SJSA1 (cell line): ENCODE measurements at regions not wholly inside any gene's neighbourhood (a gene's known extent, or its start where the extent isn't known, plus 50 kb on each side); places are given as distances from the start of the nearest gene placed in this dataset.

ENCODE experiments used
- DNase-seq, 2 experiments: peaks; one replicate each; pipeline ENCODE4 v3.0.0-alpha.2; 2015 to 2020; ENCODE audit warnings: low spot score in 2 of 2, low read depth in 1 of 2
- H3K27ac ChIP-seq: fragments of 250-450 bp; sonication (Bioruptor Pico); 2 replicates; pipeline ENCODE4 v1.5.1; 2020; ENCODE audit warnings: mild to moderate bottlenecking, moderate library complexity
- H3K27me3 ChIP-seq: fragments of 250-450 bp; sonication (Bioruptor Pico); replicated peaks from 2 replicates; pipeline ENCODE4 v1.5.1; 2020; ENCODE audit warnings: mild to moderate bottlenecking, moderate library complexity
- H3K36me3 ChIP-seq: fragments of 250-450 bp; sonication (Bioruptor Pico); 2 replicates; pipeline ENCODE4 v1.5.1; 2020; ENCODE audit warnings: mild to moderate bottlenecking
- H3K4me1 ChIP-seq: fragments of 250-450 bp; sonication (Bioruptor Pico); replicated peaks from 2 replicates; pipeline ENCODE4 v1.6.1; 2021; ENCODE audit warnings: mild to moderate bottlenecking
- H3K4me3 ChIP-seq: fragments of 250-450 bp; sonication (Bioruptor Pico); 2 replicates; pipeline ENCODE4 v1.5.1; 2020; ENCODE audit warnings: mild to moderate bottlenecking
- H3K9me3 ChIP-seq: fragments of 250-450 bp; sonication (Bioruptor Pico); replicated peaks from 2 replicates; pipeline ENCODE4 v1.5.1; 2020; ENCODE audit warnings: mild to moderate bottlenecking

DNA sequence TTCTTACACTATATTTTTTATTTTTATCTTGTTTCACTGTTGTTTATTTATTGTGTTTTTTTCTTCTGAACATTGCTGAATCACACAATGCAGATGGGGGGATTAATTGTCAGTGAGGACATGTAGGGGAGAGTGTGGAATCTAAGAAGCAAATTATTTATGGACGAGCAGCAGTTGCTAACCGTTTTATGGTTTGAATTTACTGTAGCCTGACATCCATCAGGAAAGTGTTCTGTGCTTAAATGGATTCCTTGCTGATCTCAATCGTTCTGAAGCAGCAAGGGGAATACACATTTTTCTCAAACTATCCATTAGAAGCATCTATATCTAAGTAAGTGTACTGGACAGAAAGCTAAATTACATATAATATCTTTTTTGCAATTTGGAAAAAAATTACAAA, 119.5 kb downstream of the CD8B2 start:
- DNase-seq, result no peak
- no peaks in the 10 kb centered on the region for H3K27me3 ChIP-seq
- H3K4me1 ChIP-seq, result no peaks in the 10 kb centered on the region
- H3K27ac ChIP-seq, result no peak overlapping the region
- no peaks in the 10 kb centered on the region for H3K9me3 ChIP-seq
- no peaks in the 10 kb centered on the region for H3K36me3 ChIP-seq
- no peak overlapping the region for H3K4me3 ChIP-seq

DNA sequence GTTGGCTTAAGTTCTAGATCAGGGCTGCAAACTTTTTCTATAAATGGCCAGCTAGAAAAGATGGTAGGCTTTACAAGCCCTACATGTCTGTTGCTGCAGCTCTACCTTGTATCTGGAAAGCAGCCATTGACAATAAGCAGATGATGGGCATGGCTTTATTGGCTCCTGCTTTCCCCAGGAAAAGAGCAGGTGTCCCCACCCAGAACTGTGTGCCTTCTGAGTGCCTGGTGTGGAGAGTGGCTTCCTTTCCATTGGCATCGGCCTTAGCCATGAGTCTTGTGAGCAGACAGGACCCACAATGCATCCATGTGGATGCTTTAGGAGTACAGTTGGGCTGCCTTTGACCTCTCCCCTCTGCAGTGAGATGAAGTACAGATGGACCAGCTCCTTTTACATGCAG, 120.2 kb downstream of the CD8B2 start:
- Histone ChIP-seq H3K4me3 (no peak overlapping the region), H3K9me3 (no peaks in the 10 kb centered on the region), H3K27me3 (no peaks in the 10 kb centered on the region), H3K27ac (no peak overlapping the region), H3K4me1 (no peaks in the 10 kb centered on the region), H3K36me3 (no peaks in the 10 kb centered on the region)
- no peak for DNase-seq

DNA sequence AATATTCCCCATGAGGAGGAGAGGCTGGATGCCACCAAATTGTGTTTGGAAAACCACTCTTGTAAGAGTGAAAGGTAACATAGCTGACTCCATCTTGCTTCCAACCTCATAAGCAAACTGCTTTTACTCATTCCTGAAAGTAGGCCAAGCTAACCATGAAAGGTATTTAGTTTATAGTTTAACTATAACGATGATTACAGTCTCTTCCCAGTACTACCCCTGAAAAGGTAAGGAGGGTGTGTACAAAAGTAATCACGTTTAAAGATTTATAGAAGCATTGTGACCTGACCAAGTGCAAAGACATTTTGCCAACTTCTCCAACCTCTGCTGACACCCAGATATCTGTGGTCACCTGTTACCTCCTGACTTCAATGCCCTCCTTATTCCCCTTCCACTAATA, 122.6 kb downstream of the CD8B2 start:
- no peak overlapping the region for H3K4me3 ChIP-seq
- no peak overlapping the region for H3K27ac ChIP-seq
- no peaks in the 10 kb centered on the region for H3K9me3 ChIP-seq
- DNase-seq, result no peak
- H3K4me1 ChIP-seq, result no peaks in the 10 kb centered on the region
- no peaks in the 10 kb centered on the region for H3K36me3 ChIP-seq
- no peaks in the 10 kb centered on the region for H3K27me3 ChIP-seq

DNA sequence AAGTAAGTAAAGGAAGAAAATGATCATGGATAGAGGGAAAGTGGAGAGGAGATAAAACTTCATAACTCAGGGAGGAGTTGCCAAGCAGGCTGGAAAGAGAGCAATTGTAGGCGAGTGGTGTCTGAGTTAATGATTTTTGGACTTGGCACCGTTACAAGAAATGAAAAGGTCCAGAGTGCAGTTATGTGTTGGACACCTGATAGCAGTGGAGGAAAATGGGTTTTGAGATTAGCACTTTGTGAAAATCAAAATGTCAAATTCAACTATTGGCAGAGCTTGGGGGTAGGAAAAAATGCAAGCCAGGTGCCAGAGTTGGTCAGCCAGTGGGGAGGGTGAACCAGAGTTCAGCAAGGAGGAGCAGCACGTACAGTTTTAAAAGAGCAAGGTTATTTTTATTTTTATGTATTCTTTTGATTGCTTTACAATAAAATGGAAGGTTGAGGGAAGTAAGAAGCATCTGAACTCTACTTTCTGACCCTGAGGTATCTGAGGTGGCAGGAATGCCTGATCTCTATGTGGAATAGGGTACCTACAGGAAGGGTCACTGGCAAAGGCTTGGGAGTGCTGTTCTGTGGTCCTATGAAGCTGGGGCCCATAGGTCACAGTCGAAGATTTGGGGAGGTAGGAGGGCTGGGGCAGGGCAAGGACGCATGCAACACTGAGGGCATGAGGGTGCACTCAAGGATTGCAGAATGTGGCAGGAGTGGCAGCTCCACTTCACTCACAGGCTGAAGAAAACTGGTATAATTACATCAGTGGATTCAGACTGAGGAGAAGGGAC, 127.5 kb downstream of the CD8B2 start:
- DNase-seq, result no peak
- Histone ChIP-seq H3K27me3 (no peaks in the 10 kb centered on the region), H3K4me3 (no peak overlapping the region), H3K27ac (no peak overlapping the region), H3K4me1 (no peaks in the 10 kb centered on the region), H3K36me3 (no peaks in the 10 kb centered on the region), H3K9me3 (no peaks in the 10 kb centered on the region)

DNA sequence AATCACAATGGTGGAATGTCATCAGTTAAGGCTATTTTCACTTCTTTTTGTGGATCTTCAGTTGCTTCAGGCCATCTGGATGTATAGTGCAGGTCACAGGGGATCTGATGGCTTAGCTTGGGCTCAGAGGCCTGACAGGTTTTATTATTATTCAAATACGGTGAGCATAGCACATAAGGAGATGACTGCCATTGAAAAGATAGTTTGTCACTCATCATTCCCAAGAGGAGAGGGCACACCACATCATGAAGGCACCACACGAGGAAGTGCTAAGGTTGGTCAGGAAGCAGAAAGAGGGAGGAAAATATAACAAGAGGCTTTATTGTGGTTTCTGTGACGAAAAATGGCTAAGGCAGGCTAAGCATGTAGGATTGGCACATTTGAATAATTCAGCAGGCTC, 131.4 kb downstream of the CD8B2 start:
- Histone ChIP-seq H3K27ac (no peak overlapping the region), H3K4me1 (no peaks in the 10 kb centered on the region)
- no peak for DNase-seq

DNA sequence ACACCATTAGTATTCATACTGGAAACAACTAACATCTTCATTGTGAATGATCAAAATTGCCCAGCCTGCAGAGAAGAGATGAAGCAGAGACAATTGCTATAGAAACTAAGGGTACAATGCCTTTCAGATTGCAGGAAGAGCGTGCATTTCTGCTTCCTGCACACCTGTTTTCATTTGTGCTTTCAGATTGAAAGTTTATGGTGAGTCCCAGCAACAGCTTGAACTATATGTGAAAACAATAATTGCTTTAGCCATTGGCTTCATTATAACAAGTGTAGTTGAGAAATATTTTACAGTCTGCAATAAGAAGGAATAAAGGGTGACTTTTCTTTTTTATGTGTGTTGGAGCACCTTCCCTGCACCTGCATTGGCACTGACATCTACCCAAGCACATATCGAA, 136.3 kb downstream of the CD8B2 start:
- Histone ChIP-seq H3K4me3 (no peak overlapping the region), H3K27me3 (no peaks in the 10 kb centered on the region)

More for the DNA sequence above, 131.4 kb downstream of the CD8B2 start:
- Histone ChIP-seq H3K27me3 (no peaks in the 10 kb centered on the region), H3K36me3 (no peaks in the 10 kb centered on the region), H3K4me3 (no peak overlapping the region), H3K9me3 (no peaks in the 10 kb centered on the region)

DNA sequence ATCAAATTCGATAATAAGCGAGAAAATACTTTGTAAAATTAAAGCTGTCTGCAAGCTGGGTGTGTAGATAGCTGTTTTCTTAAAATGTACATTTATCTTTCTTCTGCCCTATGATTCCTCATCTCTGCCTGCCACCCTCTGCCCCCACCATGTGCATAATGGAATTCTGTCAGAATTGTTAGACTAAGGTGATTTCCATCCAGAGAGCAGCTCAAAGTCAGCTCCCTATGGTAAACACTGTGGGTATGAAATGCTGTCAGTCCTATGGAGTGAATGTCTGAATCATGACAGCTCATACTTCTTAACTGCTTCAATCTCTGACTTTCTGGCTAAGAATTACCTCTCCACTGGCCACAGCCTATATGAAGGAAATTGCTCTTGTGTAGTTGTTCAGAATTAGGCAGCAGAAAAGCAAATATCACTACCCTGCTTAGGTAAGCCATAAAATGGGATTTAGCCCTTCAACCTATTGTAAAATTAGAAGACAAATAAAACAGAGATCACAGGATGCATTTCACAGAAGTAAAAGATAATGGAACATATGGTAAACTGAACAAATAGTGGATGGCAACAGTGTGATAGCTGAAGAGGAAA, 137.7 kb downstream of the CD8B2 start:
- H3K9me3 ChIP-seq, result no peaks in the 10 kb centered on the region
- no peaks in the 10 kb centered on the region for H3K4me1 ChIP-seq
- H3K27me3 ChIP-seq, result no peaks in the 10 kb centered on the region
- H3K27ac ChIP-seq, result no peak overlapping the region
- no peak for DNase-seq
- no peak overlapping the region for H3K4me3 ChIP-seq
- H3K36me3 ChIP-seq, result no peaks in the 10 kb centered on the region

More for the DNA sequence above, 136.3 kb downstream of the CD8B2 start:
- no peak overlapping the region for H3K27ac ChIP-seq
- no peaks in the 10 kb centered on the region for H3K4me1 ChIP-seq
- no peaks in the 10 kb centered on the region for H3K36me3 ChIP-seq
- H3K9me3 ChIP-seq, result no peaks in the 10 kb centered on the region
- no peak for DNase-seq

DNA sequence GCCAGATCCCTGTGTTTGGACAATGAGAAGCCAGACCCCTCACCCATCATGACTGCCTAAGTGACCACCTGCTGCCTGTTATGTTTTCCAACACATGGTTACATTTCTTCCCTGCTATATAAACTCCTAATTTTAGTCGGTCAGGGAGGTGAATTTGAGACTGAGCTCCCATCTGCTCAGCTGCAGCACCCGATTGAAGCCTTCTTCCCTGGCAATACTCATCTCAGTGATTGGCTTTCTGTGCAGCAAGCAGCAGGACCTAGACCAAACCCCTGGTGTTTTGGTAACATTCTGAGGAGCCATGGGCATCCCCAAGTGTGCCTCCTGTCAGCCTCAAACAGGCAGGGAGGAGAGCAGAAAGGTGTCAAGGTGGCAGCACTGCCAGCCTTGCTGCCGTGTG, 141.2 kb downstream of the CD8B2 start:
- no peaks in the 10 kb centered on the region for H3K36me3 ChIP-seq
- no peak overlapping the region for H3K4me3 ChIP-seq
- DNase-seq, result no peak
- H3K27me3 ChIP-seq, result no peaks in the 10 kb centered on the region
- H3K4me1 ChIP-seq, result no peaks in the 10 kb centered on the region
- no peaks in the 10 kb centered on the region for H3K9me3 ChIP-seq
- no peak overlapping the region for H3K27ac ChIP-seq

DNA sequence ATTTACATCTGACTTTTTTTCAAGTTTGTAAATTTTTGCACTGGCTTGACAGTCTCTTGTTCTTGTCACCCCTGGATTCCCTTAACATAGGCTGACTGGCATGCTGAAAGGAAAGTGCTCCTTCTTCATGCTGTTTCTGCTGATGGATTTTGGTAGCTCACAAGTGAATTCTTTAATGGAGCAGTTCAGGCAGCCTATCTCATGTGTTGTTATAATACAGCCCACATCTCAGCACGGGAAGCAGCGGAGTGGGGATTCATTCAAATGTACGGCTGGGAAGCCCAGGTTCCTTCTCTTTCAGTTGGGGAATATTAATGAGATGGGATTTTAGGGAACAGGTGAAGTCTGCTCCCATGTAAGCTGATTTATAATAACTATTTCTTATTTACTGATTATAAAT, 142.8 kb downstream of the CD8B2 start:
- no peak overlapping the region for H3K4me3 ChIP-seq
- no peak overlapping the region for H3K27ac ChIP-seq
- H3K27me3 ChIP-seq, result no peaks in the 10 kb centered on the region
- DNase-seq, result no peak
- no peaks in the 10 kb centered on the region for H3K4me1 ChIP-seq
- H3K36me3 ChIP-seq, result no peaks in the 10 kb centered on the region
- H3K9me3 ChIP-seq, result no peaks in the 10 kb centered on the region

DNA sequence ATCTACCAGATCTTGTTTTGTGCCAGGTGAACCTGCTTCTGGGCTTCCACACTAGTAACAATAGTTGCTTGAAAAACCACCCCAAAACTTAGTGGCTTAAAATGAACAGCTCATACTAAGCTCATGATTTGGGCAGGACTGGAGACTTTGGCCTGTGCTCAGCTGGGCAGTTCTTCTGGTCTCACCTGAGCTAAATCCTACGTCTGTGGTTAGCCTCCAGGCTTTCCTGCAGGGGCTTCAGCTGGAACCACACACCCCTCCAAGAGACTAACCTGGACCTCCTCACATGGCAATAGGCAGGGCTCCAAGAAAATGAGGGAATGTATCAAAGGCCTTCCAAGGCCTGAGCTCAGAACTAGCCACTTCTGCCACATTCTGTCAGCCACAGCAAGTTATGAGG, 144.1 kb downstream of the CD8B2 start:
- DNase-seq, result no peak
- H3K9me3 ChIP-seq, result no peaks in the 10 kb centered on the region

DNA sequence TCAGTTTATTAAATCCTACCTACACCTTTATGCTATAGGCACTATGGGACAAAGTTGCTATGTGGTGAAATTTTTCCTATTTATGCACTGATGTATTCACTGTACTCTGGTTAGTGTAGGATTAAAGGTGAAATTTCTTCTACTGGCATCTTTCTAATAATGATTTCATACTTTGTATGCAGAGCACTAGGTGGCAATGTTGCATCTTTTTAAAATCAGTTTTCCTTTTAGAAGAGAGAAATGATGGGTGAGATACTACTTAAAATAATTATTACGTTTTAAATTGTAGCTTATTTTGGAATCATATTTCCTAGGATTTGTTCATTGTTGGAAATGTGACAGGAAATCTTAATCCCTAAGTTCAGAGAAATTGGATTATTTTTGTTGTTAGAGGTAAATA, 150.9 kb downstream of the CD8B2 start:
- DNase-seq, result peak in 1 of 2 experiments; percentile 1
- Histone ChIP-seq H3K4me1 (no peaks in the 10 kb centered on the region), H3K9me3 (no peaks in the 10 kb centered on the region), H3K36me3 (no peaks in the 10 kb centered on the region), H3K4me3 (no peak overlapping the region), H3K27ac (no peak overlapping the region), H3K27me3 (no peaks in the 10 kb centered on the region)

More for the DNA sequence above, 144.1 kb downstream of the CD8B2 start:
- no peak overlapping the region for H3K27ac ChIP-seq
- no peaks in the 10 kb centered on the region for H3K27me3 ChIP-seq
- no peaks in the 10 kb centered on the region for H3K36me3 ChIP-seq
- H3K4me1 ChIP-seq, result no peaks in the 10 kb centered on the region
- H3K4me3 ChIP-seq, result no peak overlapping the region

DNA sequence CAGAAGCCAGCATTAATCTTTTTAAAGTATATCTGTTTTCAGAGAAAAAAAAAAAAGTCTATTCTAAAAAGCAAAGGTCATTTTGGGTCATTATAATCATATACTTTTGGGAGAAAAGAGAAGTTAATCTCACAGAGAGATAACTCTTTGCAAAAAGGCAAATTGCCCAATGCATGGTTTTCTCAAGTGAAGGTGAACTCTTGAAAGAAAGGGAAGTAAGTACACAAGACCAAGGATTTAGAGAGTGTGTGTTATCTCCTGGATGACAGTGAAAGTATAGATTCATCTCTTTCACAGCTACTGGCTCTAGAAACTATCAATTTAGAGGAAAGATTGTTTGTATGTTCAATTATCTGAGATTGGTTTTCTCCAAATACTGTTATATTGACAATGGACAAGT, 151.4 kb downstream of the CD8B2 start:
- Histone ChIP-seq H3K36me3 (no peaks in the 10 kb centered on the region), H3K4me3 (no peak overlapping the region), H3K4me1 (no peaks in the 10 kb centered on the region), H3K9me3 (no peaks in the 10 kb centered on the region), H3K27ac (no peak overlapping the region), H3K27me3 (no peaks in the 10 kb centered on the region)
- no peak for DNase-seq

DNA sequence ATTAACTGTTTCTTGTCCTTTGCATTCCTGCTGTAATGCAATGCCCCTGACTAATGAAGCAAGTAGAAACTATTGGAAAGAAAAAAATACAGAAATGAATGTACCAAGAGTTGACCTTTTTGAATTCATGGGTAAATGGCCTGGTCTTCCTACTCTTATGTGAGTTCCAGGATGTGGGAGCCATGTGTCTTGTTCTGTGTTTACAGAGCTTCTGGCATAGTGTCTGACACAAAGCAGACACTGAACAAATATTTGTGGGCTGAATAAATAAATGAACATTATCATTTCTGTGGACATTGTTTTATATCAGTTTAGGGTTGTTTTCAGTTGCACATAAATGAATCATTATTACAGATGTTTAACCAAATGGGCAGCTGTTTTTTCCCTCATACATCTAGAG, 155.5 kb downstream of the CD8B2 start:
- Histone ChIP-seq H3K27ac (no peak overlapping the region), H3K4me1 (no peaks in the 10 kb centered on the region), H3K36me3 (no peaks in the 10 kb centered on the region), H3K9me3 (no peaks in the 10 kb centered on the region), H3K4me3 (no peak overlapping the region), H3K27me3 (no peaks in the 10 kb centered on the region)
- no peak for DNase-seq

DNA sequence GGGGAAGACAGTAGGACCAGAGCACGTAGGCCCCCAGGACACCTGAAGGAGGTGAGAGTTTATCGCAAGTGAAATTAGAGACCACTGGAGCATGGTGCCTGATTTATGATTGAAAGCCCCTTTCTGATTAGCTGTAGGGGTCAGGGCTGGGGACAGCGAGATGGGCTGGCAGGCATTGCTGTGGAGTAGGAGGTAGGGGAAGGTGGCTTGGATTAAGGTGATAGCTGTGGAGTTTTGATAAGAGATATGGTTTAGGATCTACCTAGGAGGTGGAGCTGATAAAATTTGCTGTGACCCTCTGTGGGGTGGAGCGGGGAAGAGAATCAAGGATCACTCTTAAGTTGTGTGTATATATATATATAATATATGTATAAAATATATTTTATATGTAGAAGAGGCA, 157.5 kb downstream of the CD8B2 start:
- H3K4me3 ChIP-seq, result no peak overlapping the region
- H3K9me3 ChIP-seq, result no peaks in the 10 kb centered on the region
- no peaks in the 10 kb centered on the region for H3K36me3 ChIP-seq
- no peaks in the 10 kb centered on the region for H3K27me3 ChIP-seq
- H3K27ac ChIP-seq, result no peak overlapping the region
- no peaks in the 10 kb centered on the region for H3K4me1 ChIP-seq
- DNase-seq, result no peak

DNA sequence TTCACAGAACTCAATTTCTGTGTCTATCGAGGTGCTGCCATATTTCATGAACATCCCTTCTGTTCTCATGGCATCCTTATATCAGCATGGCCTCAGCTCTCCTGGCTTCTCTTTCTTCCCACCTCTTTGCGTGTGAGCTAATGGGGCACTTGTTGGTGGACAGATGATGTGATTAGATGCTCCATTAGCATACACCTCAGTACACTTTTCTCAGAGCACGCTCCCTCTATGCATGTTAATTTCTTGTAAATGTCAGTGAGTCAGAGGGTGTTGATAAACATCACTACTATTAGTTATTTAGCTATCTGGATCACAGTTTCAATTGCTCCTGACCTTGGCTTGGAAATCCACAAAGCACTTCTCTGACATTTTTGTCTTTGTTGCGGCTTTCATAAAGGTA, 159.4 kb downstream of the CD8B2 start:
- Histone ChIP-seq H3K4me3 (no peak overlapping the region), H3K27me3 (no peaks in the 10 kb centered on the region; the same call in 1 of the 2 replicates), H3K36me3 (no peaks in the 10 kb centered on the region), H3K27ac (no peak overlapping the region), H3K4me1 (no peaks in the 10 kb centered on the region), H3K9me3 (no peaks in the 10 kb centered on the region)
- no peak for DNase-seq
